ENCODE measurements at regions not wholly inside any gene's neighbourhood (a gene's known extent, or its start where the extent isn't known, plus 50 kb on each side); places are given as distances from the start of the nearest gene placed in this dataset. TPM values are rescaled to one million over a fixed set of nuclear protein-coding genes. Genes with fewer than 3 reads are reported as not detected.

DNA sequence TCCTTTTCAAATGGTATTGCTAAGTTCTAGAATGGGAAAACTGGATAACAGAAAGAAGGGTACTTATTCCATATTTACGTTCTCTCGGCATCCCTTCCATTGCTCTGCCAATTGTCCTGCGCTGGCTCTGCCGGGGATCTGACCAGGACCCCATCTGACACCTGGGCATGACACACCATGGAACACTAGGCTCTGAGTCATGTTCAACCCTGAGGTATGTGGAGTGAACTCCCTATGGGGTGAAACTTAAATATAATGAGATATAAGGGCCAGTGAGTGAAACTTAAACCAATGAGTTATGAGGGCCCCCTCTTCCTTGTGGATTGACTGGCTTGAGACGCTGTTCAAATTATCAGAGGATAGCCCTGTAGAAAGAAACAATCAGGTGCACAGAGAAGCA lies 55.1 kb upstream of the ZEB1 start:
- peak; percentile 12 for DNase-seq (ENCODE audit: low read depth)

GRCh38 chr10:31268444-31269303 lies 50.3 kb upstream of the ZEB1 start:
- no peak for DNase-seq (ENCODE audit: low read depth)

Small RNA genes lying in the stretch of these regions (small RNA-seq; reads per million reads assigned to genes)
- gene RNA5SP309, result not detected
